ENCODE measurements at regions not wholly inside any gene's neighbourhood (a gene's known extent, or its start where the extent isn't known, plus 50 kb on each side); places are given as distances from the start of the nearest gene placed in this dataset.

GRCh38 chr13:30044932-30045331 lies 194.5 kb upstream of the UBL3 start:
- TF ChIP-seq, protein P1, sequence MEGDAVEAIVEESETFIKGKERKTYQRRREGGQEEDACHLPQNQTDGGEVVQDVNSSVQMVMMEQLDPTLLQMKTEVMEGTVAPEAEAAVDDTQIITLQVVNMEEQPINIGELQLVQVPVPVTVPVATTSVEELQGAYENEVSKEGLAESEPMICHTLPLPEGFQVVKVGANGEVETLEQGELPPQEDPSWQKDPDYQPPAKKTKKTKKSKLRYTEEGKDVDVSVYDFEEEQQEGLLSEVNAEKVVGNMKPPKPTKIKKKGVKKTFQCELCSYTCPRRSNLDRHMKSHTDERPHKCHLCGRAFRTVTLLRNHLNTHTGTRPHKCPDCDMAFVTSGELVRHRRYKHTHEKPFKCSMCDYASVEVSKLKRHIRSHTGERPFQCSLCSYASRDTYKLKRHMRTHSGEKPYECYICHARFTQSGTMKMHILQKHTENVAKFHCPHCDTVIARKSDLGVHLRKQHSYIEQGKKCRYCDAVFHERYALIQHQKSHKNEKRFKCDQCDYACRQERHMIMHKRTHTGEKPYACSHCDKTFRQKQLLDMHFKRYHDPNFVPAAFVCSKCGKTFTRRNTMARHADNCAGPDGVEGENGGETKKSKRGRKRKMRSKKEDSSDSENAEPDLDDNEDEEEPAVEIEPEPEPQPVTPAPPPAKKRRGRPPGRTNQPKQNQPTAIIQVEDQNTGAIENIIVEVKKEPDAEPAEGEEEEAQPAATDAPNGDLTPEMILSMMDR (IDR thresholded peaks at IDR 0.05; ENCODE audit: borderline replicate concordance, extremely low read depth, low read length, poor library complexity, severe bottlenecking) = no peak
- no peak for TF ChIP-seq EZH2 (IDR thresholded peaks at IDR 0.05; ENCODE audit: borderline replicate concordance, low read depth, low read length, severe bottlenecking)
